Caco-2 (cell line): ENCODE measurements at regions not wholly inside any gene's neighbourhood (a gene's known extent, or its start where the extent isn't known, plus 50 kb on each side); places are given as distances from the start of the nearest gene placed in this dataset.

Experiments
- BruUV-seq: library from RNA; stranded (reverse); fragments of 400-500 nt; replicated peaks from 2 replicates; lab custom pipeline; 2021; lab: Mats Ljungman, UMichigan
- CTCF ChIA-PET: fragments of 300-600 bp; sonication (Branson Sonifier 250); formaldehyde crosslinking; loops from one replicate; lab custom pipeline; 2022; ENCODE audit warnings: antibody characterized with exemption; lab: Charles Lee
- POLR2A ChIA-PET: fragments of 300-600 bp; sonication (Branson Sonifier 250); formaldehyde crosslinking; loops from one replicate; lab custom pipeline; 2022; ENCODE audit warnings: antibody characterized with exemption; lab: Charles Lee
- DNase-seq, 2 experiments: peaks; one replicate each; pipeline versions ENCODE4 v3.0.0 to v3.0.0-alpha.2; 2020 to 2022
- H3K27me3 ChIP-seq: replicated peaks from 2 replicates; pipeline ENCODE4 v1.6.0; 2011; ENCODE audit warnings: low read length; ENCODE audit not compliant: control insufficient read depth, insufficient read depth
- H3K36me3 ChIP-seq: 2 replicates; pipeline ENCODE4 v1.5.1; 2011; ENCODE audit warnings: low read length; ENCODE audit not compliant: control insufficient read depth, insufficient read depth
- H3K4me1 ChIP-seq: fragments of 250-450 bp; sonication (Bioruptor Pico); 2 replicates; pipeline ENCODE4 v1.5.1; 2020; ENCODE audit warnings: mild to moderate bottlenecking
- H3K4me3 ChIP-seq: 2 replicates; pipeline ENCODE4 v1.5.1; 2011; ENCODE audit warnings: low read depth, mild to moderate bottlenecking, control low read depth, low read length
- H3K9me3 ChIP-seq: fragments of 250-450 bp; sonication (Bioruptor Pico); 2 replicates; pipeline ENCODE4 v1.5.1; 2020; ENCODE audit warnings: mild to moderate bottlenecking, moderate library complexity
- H3K27ac Mint-ChIP-seq: one replicate; pipeline ENCODE4 v1.8.0; 2022; ENCODE audit warnings: mixed read lengths; ENCODE audit not compliant: unreplicated experiment
- H3K27me3 Mint-ChIP-seq: one replicate; pipeline ENCODE4 v1.8.0; 2022; ENCODE audit warnings: mixed read lengths; ENCODE audit not compliant: insufficient read depth, unreplicated experiment
- H3K36me3 Mint-ChIP-seq: one replicate; pipeline ENCODE4 v1.8.0; 2022; ENCODE audit warnings: mild to moderate bottlenecking, mixed read lengths; ENCODE audit not compliant: insufficient read depth, unreplicated experiment
- H3K4me1 Mint-ChIP-seq: one replicate; pipeline ENCODE4 v1.8.0; 2022; ENCODE audit warnings: low read depth, mixed read lengths; ENCODE audit not compliant: unreplicated experiment
- H3K4me3 Mint-ChIP-seq: one replicate; pipeline ENCODE4 v1.8.0; 2022; ENCODE audit warnings: mild to moderate bottlenecking, moderate library complexity, mixed read lengths; ENCODE audit not compliant: unreplicated experiment
- H3K9me3 Mint-ChIP-seq: one replicate; pipeline ENCODE4 v1.8.0; 2022; ENCODE audit warnings: mixed read lengths; ENCODE audit not compliant: unreplicated experiment
- CTCF ChIP-seq, 2 experiments: fragments of 200-600 bp in 1 of 2; IDR thresholded peaks; 1 replicate in 1 of 2; 2 replicates in 1 of 2; pipeline versions ENCODE4 v1.5.1 to v1.8.0; 2011 to 2022; ENCODE audit warnings: antibody characterized with exemption in 1 of 2, control low read depth in 1 of 2, inconsistent platforms in 1 of 2, low read depth in 1 of 2, low read length in 1 of 2, mild to moderate bottlenecking in 1 of 2, moderate library complexity in 1 of 2; ENCODE audit not compliant: insufficient read depth in 1 of 2, severe bottlenecking in 1 of 2, unreplicated experiment in 1 of 2
- intact Hi-C: fragments of 100-400 bp; cut with micrococcal nuclease; formaldehyde crosslinking; loops from one replicate; pipeline ENCODE4 v1.10.0; 2022; ENCODE audit not compliant: unreplicated experiment

- H3K4me1 Mint-ChIP-seq: peaks cover 17% of the 10 kb centered on the region
- POLR2A ChIA-PET: no interaction called here
- Histone ChIP-seq H3K36me3 (no peaks in the 10 kb centered on the region; the same call in 1 of the 2 replicates), H3K4me3 (peak overlapping the region; percentile 60), H3K4me1 (0 out of 2 replicates have a peak, but pooled peaks cover 11% of the 10 kb centered on the region), H3K9me3 (no peaks in the 10 kb centered on the region), H3K27me3 (no peaks in the 10 kb centered on the region; the same call in 1 of the 2 replicates)
- H3K9me3 Mint-ChIP-seq: no peaks in the 10 kb centered on the region
- no peak overlapping the region for H3K27ac Mint-ChIP-seq
- BruUV-seq: no TSS peak
- CTCF ChIA-PET: interaction anchor here (0.7 to 1.6 kb wide), 5 partner anchors 16 to 297 kb away, joined by 3 to 10 read pairs (median 5); no protein-coding TSS in a partner anchor
- intact Hi-C loops: loop anchor here (1.0 to 2.0 kb wide), 2 partner anchors 103 to 219 kb away; no protein-coding TSS in a partner anchor
- peak in 1 of 2 experiments; percentile 33 for DNase-seq
- peak overlapping the region; percentile 64 for H3K4me3 Mint-ChIP-seq
- TF ChIP-seq CTCF (IDR thresholded peaks at IDR 0.05; ENCODE audit: insufficient read depth in 1 of 2, low read depth in 1 of 2, low read length in 1 of 2, severe bottlenecking in 1 of 2, unreplicated experiment in 1 of 2): no peak
- H3K36me3 Mint-ChIP-seq: no peaks in the 10 kb centered on the region
- H3K27me3 Mint-ChIP-seq: peaks cover 9% of the 10 kb centered on the region
Measured at GRCh38 chr2:174681099-174682006, 82.9 kb downstream of the CHRNA1 start.

- POLR2A ChIA-PET: no interaction called here
- H3K9me3 Mint-ChIP-seq: no peaks in the 10 kb centered on the region
- no peaks in the 10 kb centered on the region for H3K9me3 ChIP-seq
- 0 out of 2 replicates have a peak, but pooled peaks cover 11% of the 10 kb centered on the region for H3K4me1 ChIP-seq
- peaks cover 17% of the 10 kb centered on the region for H3K4me1 Mint-ChIP-seq
- no peaks in the 10 kb centered on the region for H3K36me3 Mint-ChIP-seq
- H3K4me3 Mint-ChIP-seq: no peak overlapping the region
- H3K4me3 ChIP-seq: no peak overlapping the region
- DNase-seq: no peak
- CTCF ChIA-PET: no interaction called here
- BruUV-seq: TSS peak; percentile 18
- no peaks in the 10 kb centered on the region; the same call in 1 of the 2 replicates for H3K36me3 ChIP-seq
- no peak for TF ChIP-seq CTCF (IDR thresholded peaks at IDR 0.05; ENCODE audit: insufficient read depth in 1 of 2, low read depth in 1 of 2, low read length in 1 of 2, severe bottlenecking in 1 of 2, unreplicated experiment in 1 of 2)
- H3K27me3 ChIP-seq: no peaks in the 10 kb centered on the region; the same call in none of the 2 replicates
- H3K27ac Mint-ChIP-seq: no peak overlapping the region
- intact Hi-C loops: no loop called here
- peaks cover 9% of the 10 kb centered on the region for H3K27me3 Mint-ChIP-seq
Measured at GRCh38 chr2:174680221-174680620, 82.6 kb upstream of the WIPF1 start.

- Histone ChIP-seq H3K4me1 (0 out of 2 replicates have a peak, but pooled peaks cover 8% of the 10 kb centered on the region), H3K27me3 (no peaks in the 10 kb centered on the region; the same call in none of the 2 replicates), H3K4me3 (no peak overlapping the region), H3K9me3 (no peaks in the 10 kb centered on the region), H3K36me3 (no peaks in the 10 kb centered on the region; the same call in 1 of the 2 replicates)
- Mint-ChIP-seq H3K4me3 (no peak overlapping the region), H3K27me3 (peaks cover 2% of the 10 kb centered on the region), H3K9me3 (no peaks in the 10 kb centered on the region), H3K4me1 (peaks cover 11% of the 10 kb centered on the region), H3K27ac (no peak overlapping the region), H3K36me3 (no peaks in the 10 kb centered on the region)
- intact Hi-C loops: no loop called here
- CTCF ChIA-PET: no interaction called here
- no peak for DNase-seq
- no TSS peak for BruUV-seq
- no peak for TF ChIP-seq CTCF (IDR thresholded peaks at IDR 0.05; ENCODE audit: insufficient read depth in 1 of 2, low read depth in 1 of 2, low read length in 1 of 2, severe bottlenecking in 1 of 2, unreplicated experiment in 1 of 2)
- POLR2A ChIA-PET: no interaction called here
Measured at GRCh38 chr2:174678395-174678794, 80.8 kb upstream of the WIPF1 start.
